Activated B cell treated with CpG ODN at 0.5 μM for 24 hours (primary cell): ENCODE measurements at regions not wholly inside any gene's neighbourhood (a gene's known extent, or its start where the extent isn't known, plus 50 kb on each side); places are given as distances from the start of the nearest gene placed in this dataset.

Experiments
- ATAC-seq: fragments of 200-7000 bp; cut with Tn5 transposase; one replicate; pipeline ENCODE4 v1.10.0; 2021; ENCODE audit warnings: low read depth, mild to moderate bottlenecking, moderate library complexity
- CTCF ChIA-PET: fragments of 350-600 bp; sonication (Branson Sonifier 250); formaldehyde crosslinking; loops from one replicate; lab custom pipeline; 2021; ENCODE audit warnings: antibody characterized with exemption; lab: Charles Lee
- POLR2A ChIA-PET: fragments of 350-600 bp; sonication (Branson Sonifier 250); formaldehyde crosslinking; loops from one replicate; lab custom pipeline; 2021; ENCODE audit warnings: antibody characterized with exemption; lab: Charles Lee
- DNase-seq: peaks from one replicate; pipeline ENCODE4 v3.0.0; 2022
- H3K27ac Mint-ChIP-seq: one replicate; pipeline ENCODE4 v1.8.0; 2020; ENCODE audit warnings: mixed read lengths
- H3K27me3 Mint-ChIP-seq: one replicate; pipeline ENCODE4 v1.8.0; 2021; ENCODE audit warnings: mixed read lengths
- H3K36me3 Mint-ChIP-seq: one replicate; pipeline ENCODE4 v1.8.0; 2021; ENCODE audit warnings: low read depth, mixed read lengths
- H3K4me1 Mint-ChIP-seq: one replicate; pipeline ENCODE4 v1.8.0; 2021; ENCODE audit warnings: mixed read lengths
- H3K4me3 Mint-ChIP-seq: one replicate; pipeline ENCODE4 v1.8.0; 2020; ENCODE audit warnings: mild to moderate bottlenecking, mixed read lengths
- H3K9me3 Mint-ChIP-seq: one replicate; pipeline ENCODE4 v1.8.0; 2020; ENCODE audit warnings: mixed read lengths
- intact Hi-C: fragments of 100-400 bp; cut with micrococcal nuclease; formaldehyde crosslinking; loops from one replicate; pipeline ENCODE4 v1.15.1; 2024
- TF ChIP-seq, protein P1 (sequence below): fragments of 200-600 bp; IDR thresholded peaks from one replicate; pipeline ENCODE4 v1.8.0; 2022; ENCODE audit warnings: antibody characterized with exemption, mild to moderate bottlenecking

GRCh38 chr4:162644346-162644745 is 480.5 kb upstream of the FSTL5 start:
- intact Hi-C loops: no loop called here
- no peaks in the 10 kb centered on the region for H3K27me3 Mint-ChIP-seq
- DNase-seq (no peak), ATAC-seq (no peak)
- H3K4me1 Mint-ChIP-seq: no peaks in the 10 kb centered on the region
- ChIA-PET CTCF (no interaction called here), POLR2A (no interaction called here)
- no peak overlapping the region for H3K27ac Mint-ChIP-seq
- TF ChIP-seq, protein P1, sequence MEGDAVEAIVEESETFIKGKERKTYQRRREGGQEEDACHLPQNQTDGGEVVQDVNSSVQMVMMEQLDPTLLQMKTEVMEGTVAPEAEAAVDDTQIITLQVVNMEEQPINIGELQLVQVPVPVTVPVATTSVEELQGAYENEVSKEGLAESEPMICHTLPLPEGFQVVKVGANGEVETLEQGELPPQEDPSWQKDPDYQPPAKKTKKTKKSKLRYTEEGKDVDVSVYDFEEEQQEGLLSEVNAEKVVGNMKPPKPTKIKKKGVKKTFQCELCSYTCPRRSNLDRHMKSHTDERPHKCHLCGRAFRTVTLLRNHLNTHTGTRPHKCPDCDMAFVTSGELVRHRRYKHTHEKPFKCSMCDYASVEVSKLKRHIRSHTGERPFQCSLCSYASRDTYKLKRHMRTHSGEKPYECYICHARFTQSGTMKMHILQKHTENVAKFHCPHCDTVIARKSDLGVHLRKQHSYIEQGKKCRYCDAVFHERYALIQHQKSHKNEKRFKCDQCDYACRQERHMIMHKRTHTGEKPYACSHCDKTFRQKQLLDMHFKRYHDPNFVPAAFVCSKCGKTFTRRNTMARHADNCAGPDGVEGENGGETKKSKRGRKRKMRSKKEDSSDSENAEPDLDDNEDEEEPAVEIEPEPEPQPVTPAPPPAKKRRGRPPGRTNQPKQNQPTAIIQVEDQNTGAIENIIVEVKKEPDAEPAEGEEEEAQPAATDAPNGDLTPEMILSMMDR: no peak
- H3K36me3 Mint-ChIP-seq: no peaks in the 10 kb centered on the region
- H3K4me3 Mint-ChIP-seq: no peak overlapping the region
- no peaks in the 10 kb centered on the region for H3K9me3 Mint-ChIP-seq

DNA sequence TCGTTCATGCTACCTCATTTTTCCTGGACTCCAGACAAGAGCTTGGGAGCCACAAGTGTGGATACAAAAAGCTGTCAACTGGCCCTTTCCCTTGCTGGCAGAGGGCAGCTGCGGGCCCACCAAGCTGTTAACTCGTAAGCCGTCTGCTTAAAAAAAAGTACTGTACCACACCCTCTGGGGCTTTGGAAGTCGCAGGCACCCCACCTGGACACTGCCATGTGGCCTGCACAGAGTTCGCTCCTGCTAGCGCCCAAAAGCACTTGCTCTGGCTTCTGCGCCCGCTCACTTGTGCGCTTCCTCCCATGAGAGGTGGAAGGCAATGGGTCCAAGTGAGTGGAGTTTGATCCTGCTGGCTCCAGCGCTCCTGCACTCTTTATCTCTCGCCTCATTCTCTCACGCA is 476.4 kb upstream of the FSTL5 start:
- Mint-ChIP-seq H3K4me3 (no peak overlapping the region), H3K36me3 (no peaks in the 10 kb centered on the region), H3K27me3 (no peaks in the 10 kb centered on the region), H3K27ac (no peak overlapping the region), H3K9me3 (no peaks in the 10 kb centered on the region), H3K4me1 (no peaks in the 10 kb centered on the region)
- intact Hi-C loops: no loop called here
- DNase-seq (no peak), ATAC-seq (no peak)
- TF ChIP-seq, protein P1: no peak
- ChIA-PET CTCF (no interaction called here), POLR2A (no interaction called here)

DNA sequence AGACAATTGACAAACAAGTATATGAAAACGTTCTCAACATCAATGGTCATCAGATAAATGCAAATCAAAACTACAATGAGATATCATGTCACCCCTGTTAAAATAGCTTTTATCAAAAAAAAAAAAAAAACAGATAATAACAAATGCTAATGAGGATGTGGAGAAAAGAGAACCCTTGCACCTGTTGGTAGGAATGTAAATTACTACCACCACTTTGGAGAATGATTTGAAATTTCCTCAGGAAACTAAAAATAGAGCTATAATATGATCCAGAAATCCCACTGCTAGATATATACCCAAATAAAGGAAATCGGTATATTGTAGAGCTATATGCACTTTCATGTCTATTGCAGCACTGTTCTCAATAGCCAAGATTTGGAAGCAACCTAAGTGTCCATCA is 470.6 kb upstream of the FSTL5 start:
- TF ChIP-seq, protein P1: no peak
- ATAC-seq: no peak
- H3K4me3 Mint-ChIP-seq: no peak overlapping the region
- ChIA-PET CTCF (no interaction called here), POLR2A (no interaction called here)
- H3K36me3 Mint-ChIP-seq: no peaks in the 10 kb centered on the region
- DNase-seq: no peak
- H3K4me1 Mint-ChIP-seq: no peaks in the 10 kb centered on the region
- no peak overlapping the region for H3K27ac Mint-ChIP-seq
- intact Hi-C loops: no loop called here
- H3K27me3 Mint-ChIP-seq: no peaks in the 10 kb centered on the region
- H3K9me3 Mint-ChIP-seq: no peaks in the 10 kb centered on the region

GRCh38 chr4:162622664-162623063 is 458.9 kb upstream of the FSTL5 start:
- ChIA-PET CTCF (no interaction called here), POLR2A (no interaction called here)
- TF ChIP-seq, protein P1: no peak
- no peak for ATAC-seq
- Mint-ChIP-seq H3K36me3 (no peaks in the 10 kb centered on the region), H3K27ac (no peak overlapping the region), H3K9me3 (no peaks in the 10 kb centered on the region), H3K27me3 (no peaks in the 10 kb centered on the region), H3K4me1 (no peaks in the 10 kb centered on the region), H3K4me3 (no peak overlapping the region)
- no peak for DNase-seq
- intact Hi-C loops: no loop called here

GRCh38 chr4:162610116-162610515 is 446.3 kb upstream of the FSTL5 start:
- TF ChIP-seq, protein P1: no peak
- DNase-seq (no peak), ATAC-seq (no peak)
- Mint-ChIP-seq H3K27ac (no peak overlapping the region), H3K4me3 (no peak overlapping the region), H3K9me3 (no peaks in the 10 kb centered on the region), H3K27me3 (no peaks in the 10 kb centered on the region), H3K36me3 (no peaks in the 10 kb centered on the region), H3K4me1 (no peaks in the 10 kb centered on the region)
- POLR2A ChIA-PET: no interaction called here
- intact Hi-C loops: no loop called here
- CTCF ChIA-PET: no interaction called here
